ENCODE measurements at regions not wholly inside any gene's neighbourhood (a gene's known extent, or its start where the extent isn't known, plus 50 kb on each side); places are given as distances from the start of the nearest gene placed in this dataset.
"Not testable (repeated sequence)": the region's sequence is repeated elsewhere in the genome, so short reads cannot be mapped to it uniquely, and the experiment has no call there.

- Histone ChIP-seq H2AFZ (ENCODE audit: low read length) (no peak overlapping the region), H4K20me1 (ENCODE audit: insufficient read depth, low read length) (no peaks in the 10 kb centered on the region), H3K9me3 (ENCODE audit: low read depth, low read length) (no peaks in the 10 kb centered on the region), H3K27ac (ENCODE audit: low read depth, low read length) (no peak overlapping the region), H3K79me2 (ENCODE audit: insufficient read depth, low read length) (no peaks in the 10 kb centered on the region), H3K4me2 (ENCODE audit: insufficient read depth, low read length) (no peak overlapping the region), H3K27me3 (ENCODE audit: insufficient read depth, low read length) (no peaks in the 10 kb centered on the region), H3K4me3 (ENCODE audit: insufficient read depth, low read length) (no peak overlapping the region), H3K36me3 (ENCODE audit: insufficient read depth, low read length) (no peaks in the 10 kb centered on the region), H3K4me1 (ENCODE audit: insufficient read depth, low read length) (no peaks in the 10 kb centered on the region)
- no peak for TF ChIP-seq CTCF (IDR thresholded peaks at IDR 0.05; ENCODE audit: extremely low read depth, low read depth, low read length)
- no peak for DNase-seq (ENCODE audit: insufficient read length, low spot score, missing footprints)
Observed at GRCh38 chr7:145106001-145106400, 270.1 kb upstream of the TPK1 start.

DNA sequence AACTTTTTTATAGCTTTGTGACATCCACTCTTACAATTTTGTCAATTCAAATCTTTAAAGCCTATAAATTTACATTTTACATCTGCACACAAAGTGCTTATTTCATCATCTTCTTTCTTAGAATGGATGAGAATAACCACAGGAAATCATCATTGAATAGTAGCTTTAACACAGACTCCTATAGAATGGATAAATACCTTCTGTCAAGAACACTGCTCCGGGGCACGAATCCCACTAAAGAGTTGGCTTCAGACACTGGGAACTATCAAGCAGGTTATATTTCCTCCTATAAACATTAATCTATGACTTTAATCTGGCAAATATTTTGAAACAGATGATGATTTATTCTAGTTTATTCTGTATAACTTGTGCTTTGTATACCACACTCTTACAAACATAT is 269.7 kb upstream of the TPK1 start:
- H2AFZ ChIP-seq (ENCODE audit: low read length) = no peak overlapping the region
- no peaks in the 10 kb centered on the region for H3K4me1 ChIP-seq (ENCODE audit: insufficient read depth, low read length)
- no peaks in the 10 kb centered on the region for H3K27me3 ChIP-seq (ENCODE audit: insufficient read depth, low read length)
- no peak for DNase-seq (ENCODE audit: insufficient read length, low spot score, missing footprints)
- H4K20me1 ChIP-seq (ENCODE audit: insufficient read depth, low read length) = no peaks in the 10 kb centered on the region
- no peak overlapping the region for H3K27ac ChIP-seq (ENCODE audit: low read depth, low read length)
- no peak overlapping the region for H3K4me3 ChIP-seq (ENCODE audit: insufficient read depth, low read length)
- no peaks in the 10 kb centered on the region for H3K79me2 ChIP-seq (ENCODE audit: insufficient read depth, low read length)
- H3K9me3 ChIP-seq (ENCODE audit: low read depth, low read length) = no peaks in the 10 kb centered on the region
- H3K4me2 ChIP-seq (ENCODE audit: insufficient read depth, low read length) = no peak overlapping the region
- no peak for TF ChIP-seq CTCF (IDR thresholded peaks at IDR 0.05; ENCODE audit: extremely low read depth, low read depth, low read length)
- H3K36me3 ChIP-seq (ENCODE audit: insufficient read depth, low read length) = no peaks in the 10 kb centered on the region

DNA sequence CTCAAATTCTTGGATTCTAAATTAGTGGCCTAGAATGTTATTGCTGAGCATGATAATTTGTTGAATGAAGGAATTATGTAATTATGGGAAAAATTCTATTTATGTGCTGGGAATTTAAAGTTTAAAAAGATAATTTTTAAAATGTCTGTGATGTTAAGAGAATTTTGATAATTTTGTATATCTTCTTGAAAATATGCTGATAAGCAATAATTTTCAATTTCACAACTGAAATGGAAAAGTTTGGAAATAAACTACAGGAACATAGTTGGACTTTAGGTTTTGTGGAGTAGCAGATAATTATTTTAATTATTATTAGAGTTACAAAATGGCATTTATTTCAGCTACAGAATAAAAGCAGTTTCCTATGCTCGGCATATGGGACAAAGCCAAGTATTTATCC is 268.5 kb upstream of the TPK1 start:
- Histone ChIP-seq H3K27ac (ENCODE audit: low read depth, low read length) (no peak overlapping the region), H3K4me1 (ENCODE audit: insufficient read depth, low read length) (no peaks in the 10 kb centered on the region), H3K36me3 (ENCODE audit: insufficient read depth, low read length) (no peaks in the 10 kb centered on the region), H3K4me3 (ENCODE audit: insufficient read depth, low read length) (no peak overlapping the region), H3K79me2 (ENCODE audit: insufficient read depth, low read length) (no peaks in the 10 kb centered on the region), H2AFZ (ENCODE audit: low read length) (no peak overlapping the region), H3K27me3 (ENCODE audit: insufficient read depth, low read length) (no peaks in the 10 kb centered on the region), H3K9me3 (ENCODE audit: low read depth, low read length) (no peaks in the 10 kb centered on the region), H3K4me2 (ENCODE audit: insufficient read depth, low read length) (no peak overlapping the region), H4K20me1 (ENCODE audit: insufficient read depth, low read length) (no peaks in the 10 kb centered on the region)
- no peak for DNase-seq (ENCODE audit: insufficient read length, low spot score, missing footprints)
- no peak for TF ChIP-seq CTCF (IDR thresholded peaks at IDR 0.05; ENCODE audit: extremely low read depth, low read depth, low read length)

DNA sequence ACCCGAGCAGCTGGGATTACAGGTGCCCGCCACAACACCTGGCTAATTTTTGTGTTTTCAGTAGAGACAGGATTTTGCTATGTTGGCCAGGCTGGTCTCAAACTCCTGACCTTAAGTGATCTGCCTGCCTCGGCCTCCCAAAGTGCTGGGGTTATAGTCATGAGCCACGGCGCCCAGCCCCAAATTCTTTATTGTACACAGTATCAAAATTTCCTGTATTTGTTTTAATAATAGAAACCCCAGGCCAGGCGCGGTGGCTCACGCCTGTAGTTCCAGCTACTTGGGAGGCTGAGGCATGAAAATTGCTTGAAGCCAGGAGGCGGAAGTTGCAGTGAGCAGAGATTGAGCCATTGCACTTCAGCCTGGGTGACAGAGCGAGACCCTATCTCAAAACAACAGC is 266.3 kb upstream of the TPK1 start:
- DNase-seq (ENCODE audit: insufficient read length, low spot score, missing footprints) = not testable (repeated sequence)

DNA sequence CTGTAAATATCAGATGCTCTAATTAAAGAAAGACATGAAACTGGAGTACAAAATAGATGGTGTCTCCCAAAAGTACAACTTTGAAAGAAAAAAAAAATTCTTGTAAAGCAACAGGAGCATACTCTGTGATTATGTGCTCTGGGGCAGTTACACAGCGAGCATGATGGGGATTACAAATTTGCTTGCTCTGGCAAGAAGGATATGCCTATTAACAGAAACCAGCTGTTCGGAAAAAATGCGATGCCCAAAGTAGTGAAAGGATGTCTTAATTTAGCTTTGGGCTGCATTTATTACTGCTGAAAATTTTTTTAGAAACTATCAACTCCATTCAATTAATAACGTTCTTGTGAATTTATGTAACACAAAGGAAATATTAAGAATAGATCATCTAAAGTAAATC is 256.9 kb upstream of the TPK1 start:
- Histone ChIP-seq H4K20me1 (ENCODE audit: insufficient read depth, low read length) (no peaks in the 10 kb centered on the region), H3K27ac (ENCODE audit: low read depth, low read length) (no peak overlapping the region), H3K27me3 (ENCODE audit: insufficient read depth, low read length) (no peaks in the 10 kb centered on the region), H3K4me1 (ENCODE audit: insufficient read depth, low read length) (no peaks in the 10 kb centered on the region), H2AFZ (ENCODE audit: low read length) (no peak overlapping the region), H3K36me3 (ENCODE audit: insufficient read depth, low read length) (no peaks in the 10 kb centered on the region), H3K4me3 (ENCODE audit: insufficient read depth, low read length) (no peak overlapping the region), H3K9me3 (ENCODE audit: low read depth, low read length) (no peaks in the 10 kb centered on the region), H3K4me2 (ENCODE audit: insufficient read depth, low read length) (no peak overlapping the region), H3K79me2 (ENCODE audit: insufficient read depth, low read length) (no peaks in the 10 kb centered on the region)
- DNase-seq (ENCODE audit: insufficient read length, low spot score, missing footprints) = no peak
- TF ChIP-seq CTCF (IDR thresholded peaks at IDR 0.05; ENCODE audit: extremely low read depth, low read depth, low read length) = no peak

More for the DNA sequence above, 266.3 kb upstream of the TPK1 start:
- not testable (repeated sequence) for H3K9me3 ChIP-seq (ENCODE audit: low read depth, low read length); H3K4me1 ChIP-seq (ENCODE audit: insufficient read depth, low read length); H2AFZ ChIP-seq (ENCODE audit: low read length); H3K36me3 ChIP-seq (ENCODE audit: insufficient read depth, low read length); H3K4me2 ChIP-seq (ENCODE audit: insufficient read depth, low read length); H3K4me3 ChIP-seq (ENCODE audit: insufficient read depth, low read length); H3K27ac ChIP-seq (ENCODE audit: low read depth, low read length); H4K20me1 ChIP-seq (ENCODE audit: insufficient read depth, low read length); H3K79me2 ChIP-seq (ENCODE audit: insufficient read depth, low read length); H3K27me3 ChIP-seq (ENCODE audit: insufficient read depth, low read length)

All from osteoblast (primary cell).